Left hindlimb (tissue), 1 donor: ENCODE measurements at regions not wholly inside any gene's neighbourhood (a gene's known extent, or its start where the extent isn't known, plus 50 kb on each side); places are given as distances from the start of the nearest gene placed in this dataset.
"Not testable (repeated sequence)": the region's sequence is repeated elsewhere in the genome, so short reads cannot be mapped to it uniquely, and the experiment has no call there.

ENCODE experiments used
- DNase-seq: peaks from one replicate; pipeline ENCODE4 v3.0.0-alpha.2; 2018

DNA sequence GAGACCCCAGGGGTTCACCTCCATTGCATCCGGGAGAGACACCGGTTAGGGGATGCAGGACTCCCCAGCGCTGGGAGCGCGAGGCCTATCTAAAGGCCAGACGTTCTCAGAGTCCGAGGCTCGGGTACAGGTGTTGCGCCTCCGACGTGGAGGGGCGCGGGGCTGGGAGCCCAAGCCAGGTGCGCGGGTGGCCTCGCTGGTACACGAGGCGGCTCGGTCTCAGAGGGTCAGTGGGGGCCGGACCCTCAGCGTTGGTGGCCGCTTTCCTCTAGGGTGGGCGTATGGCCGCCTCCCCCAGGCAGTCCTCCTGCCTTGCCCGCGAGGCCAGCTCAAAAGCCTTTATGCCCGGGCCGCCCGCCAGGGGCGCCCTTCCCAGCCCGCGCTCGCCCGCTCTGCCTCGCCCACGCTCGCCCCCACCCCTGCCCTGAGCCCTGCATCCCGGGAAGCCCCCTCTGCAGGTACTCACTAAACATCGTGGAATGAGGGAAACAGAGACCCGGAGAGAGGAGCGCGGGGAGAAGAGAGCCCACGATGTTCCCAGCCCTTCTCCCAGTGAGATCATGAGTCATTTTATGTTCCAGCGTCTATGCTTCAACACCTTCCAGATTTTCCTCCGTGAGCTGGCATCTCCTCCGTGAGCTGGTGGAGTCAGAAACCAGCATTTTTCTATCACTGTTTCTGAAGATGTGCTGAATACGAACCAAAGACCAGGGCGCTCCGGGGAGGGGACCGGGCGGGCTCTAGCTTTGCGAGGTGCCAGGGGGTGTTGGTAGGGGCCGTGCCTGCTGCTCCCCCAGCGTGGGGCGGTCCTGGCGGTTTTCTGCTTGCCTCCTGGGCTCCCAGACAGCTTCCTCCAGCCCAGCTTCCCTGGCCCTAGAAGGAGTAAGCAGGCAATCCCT, 73.8 kb downstream of the DIO3 start:
- DNase-seq, result no peak

DNA sequence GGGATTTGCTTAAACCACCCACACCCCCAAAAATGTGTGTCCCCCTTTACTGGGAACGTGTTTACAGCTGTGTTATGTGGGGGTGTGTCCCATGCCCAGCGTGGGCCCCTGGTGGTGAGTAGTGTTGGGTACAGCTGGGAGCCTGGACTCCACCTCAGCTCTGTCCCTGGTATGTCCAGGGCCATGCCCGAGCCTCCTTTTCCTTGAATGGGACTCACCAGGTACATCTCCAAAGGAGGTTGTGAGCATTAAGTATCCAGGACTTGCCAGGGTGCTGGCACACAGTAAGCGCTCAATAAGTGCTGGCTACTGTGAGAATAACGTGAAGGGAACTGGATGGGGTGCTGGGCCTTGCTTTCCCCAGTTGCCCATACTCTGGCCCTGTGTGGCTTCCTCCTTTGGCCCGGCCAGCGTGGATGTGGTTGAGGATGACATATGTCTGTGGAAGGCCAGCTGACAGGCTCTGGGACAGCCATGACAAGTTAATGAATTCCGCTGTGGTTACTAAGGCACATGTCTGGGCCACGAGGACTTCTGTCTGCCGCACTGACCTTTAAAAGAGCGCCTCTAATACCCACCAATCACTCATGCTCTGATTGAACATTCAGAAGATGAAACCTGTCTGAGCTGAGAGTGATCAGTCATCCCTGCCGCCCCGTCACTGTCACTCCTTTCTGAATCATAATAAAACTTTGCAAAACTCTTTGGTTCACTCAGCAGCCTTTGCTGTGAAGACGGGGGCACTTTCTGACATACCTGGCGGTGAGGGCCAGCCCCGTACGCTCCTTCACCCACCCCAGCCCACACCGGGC, 74.7 kb downstream of the DIO3 start:
- DNase-seq, result no peak

DNA sequence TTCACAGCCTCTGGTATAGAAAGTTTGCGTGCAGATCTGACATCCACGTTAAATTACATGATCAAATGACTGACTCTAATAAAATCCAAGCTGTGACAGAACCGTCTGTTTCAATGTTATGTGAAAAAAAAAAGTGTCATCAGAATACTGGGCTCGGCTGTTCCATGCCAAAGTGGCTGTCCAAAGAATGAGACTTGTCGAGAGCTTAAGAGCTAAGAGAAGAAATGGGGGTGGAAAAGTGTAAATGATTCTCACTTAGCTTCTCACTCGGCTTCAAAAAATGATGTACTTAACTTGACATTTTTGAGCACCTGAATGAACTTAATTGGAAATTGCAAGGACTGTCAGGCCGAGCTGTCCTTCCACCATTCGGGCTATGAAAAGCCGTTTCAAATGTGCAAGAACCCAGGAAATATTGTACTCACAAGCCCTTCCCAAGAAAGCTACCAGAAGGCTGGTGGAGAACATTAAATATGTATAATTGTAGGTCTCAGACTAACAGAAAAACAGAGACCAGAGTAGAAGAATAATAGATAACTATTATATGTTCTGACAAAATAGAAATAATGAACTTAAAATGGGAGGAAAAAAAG, 78.0 kb downstream of the DIO3 start:
- no peak for DNase-seq

DNA sequence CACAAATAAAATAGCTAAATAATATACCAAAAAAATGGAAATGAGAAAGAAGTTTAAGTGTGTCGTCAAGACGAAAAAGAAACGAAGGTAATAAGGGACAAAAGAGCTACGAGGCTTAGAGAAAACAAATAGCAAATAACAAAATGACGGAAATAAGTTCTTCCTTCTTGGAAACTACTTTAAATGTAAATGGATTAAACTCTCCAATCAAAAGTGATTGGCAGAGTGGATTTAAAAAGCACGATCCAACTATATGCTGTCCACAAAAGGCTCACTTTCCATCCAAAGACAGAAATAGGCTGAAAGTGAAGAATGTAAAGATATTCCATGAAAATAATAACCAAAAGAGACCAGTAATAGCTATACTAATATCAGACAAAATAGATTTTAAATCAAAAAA, 82.4 kb downstream of the DIO3 start:
- no peak for DNase-seq

DNA sequence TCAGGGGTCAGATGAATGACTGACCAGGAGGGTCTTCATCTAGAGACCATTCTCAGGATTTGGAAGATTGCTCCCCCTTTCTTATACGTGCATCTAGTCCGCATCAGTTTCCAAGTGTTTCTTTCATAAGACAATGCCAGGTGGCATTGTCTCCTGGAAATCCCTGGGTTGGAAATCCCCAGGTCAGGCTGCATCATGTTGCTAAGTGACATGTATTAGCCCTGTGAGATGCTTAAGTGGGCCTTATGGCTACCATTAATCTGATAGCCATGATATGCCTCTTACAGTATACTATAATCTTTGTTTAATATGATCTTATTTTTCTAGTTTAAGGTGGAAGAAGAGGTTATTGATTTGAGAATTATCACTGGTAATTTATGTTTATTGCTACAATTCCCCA, 92.8 kb downstream of the DIO3 start:
- no peak for DNase-seq

DNA sequence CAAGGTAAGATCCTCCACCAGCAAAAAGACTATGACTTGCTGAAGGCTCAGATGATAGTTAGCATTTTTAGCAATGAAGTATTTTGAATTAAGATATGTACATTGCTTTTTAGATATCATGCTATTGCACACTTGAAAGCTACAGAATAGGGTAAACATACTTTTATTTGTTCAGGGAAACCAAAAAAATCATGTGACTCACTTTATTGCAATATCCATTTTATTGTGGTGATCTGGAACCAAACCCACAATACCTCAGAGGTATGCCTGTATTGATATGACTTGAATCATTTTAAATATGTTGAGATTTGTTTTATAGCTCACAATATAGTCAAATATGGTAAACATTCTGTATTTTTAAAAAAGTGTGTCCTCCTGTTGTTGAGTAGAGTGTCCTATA, 96.1 kb downstream of the DIO3 start:
- DNase-seq, result no peak

DNA sequence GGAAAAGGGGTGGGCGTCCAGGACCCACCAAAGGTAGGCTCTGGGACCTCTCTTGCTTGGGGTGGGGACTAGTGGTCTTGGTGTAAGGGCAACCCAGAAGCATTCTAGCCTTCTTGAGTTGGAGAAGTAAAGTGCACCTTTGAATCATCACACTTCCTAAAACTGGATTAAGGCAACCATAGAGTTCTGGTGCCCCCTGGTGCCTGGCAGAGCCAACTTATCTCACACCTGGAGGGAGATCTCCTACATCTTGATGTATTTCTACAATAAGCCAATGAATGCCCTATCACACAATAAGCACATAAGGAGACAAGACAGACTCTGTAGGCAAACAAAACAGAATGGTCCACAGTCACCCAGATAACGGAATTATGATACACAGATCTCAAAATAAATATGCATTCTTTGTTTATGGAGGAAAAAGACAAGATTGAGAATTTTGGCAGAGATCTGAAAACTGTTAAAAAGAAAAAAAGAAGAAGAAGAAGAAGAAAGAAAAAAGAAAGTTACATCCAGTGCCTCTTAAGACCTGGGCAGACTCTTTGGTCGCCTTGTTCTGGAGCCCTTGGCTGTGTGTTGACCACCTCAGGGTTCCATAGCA, 95.9 kb upstream of the PPP2R5C start:
- DNase-seq, result peak; percentile 62

DNA sequence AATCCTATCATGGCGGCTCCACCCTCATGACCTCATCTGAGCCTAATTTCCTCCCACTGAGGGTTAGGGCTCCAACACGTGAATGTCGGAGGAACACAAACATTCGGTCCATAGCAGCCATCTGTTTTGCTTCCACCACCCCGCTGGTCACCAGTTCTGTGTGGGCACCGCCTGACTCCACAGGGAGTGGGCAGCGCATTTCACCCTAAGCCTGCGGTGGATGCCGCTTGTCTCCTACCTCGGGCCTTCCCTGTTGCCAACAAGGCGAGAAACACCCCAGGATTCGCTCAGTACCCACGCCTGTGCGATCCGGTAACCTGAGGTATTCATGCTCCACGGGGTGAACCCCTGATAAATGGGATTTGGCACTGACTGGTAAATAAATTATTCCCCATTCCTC, 95.2 kb upstream of the PPP2R5C start:
- no peak for DNase-seq

DNA sequence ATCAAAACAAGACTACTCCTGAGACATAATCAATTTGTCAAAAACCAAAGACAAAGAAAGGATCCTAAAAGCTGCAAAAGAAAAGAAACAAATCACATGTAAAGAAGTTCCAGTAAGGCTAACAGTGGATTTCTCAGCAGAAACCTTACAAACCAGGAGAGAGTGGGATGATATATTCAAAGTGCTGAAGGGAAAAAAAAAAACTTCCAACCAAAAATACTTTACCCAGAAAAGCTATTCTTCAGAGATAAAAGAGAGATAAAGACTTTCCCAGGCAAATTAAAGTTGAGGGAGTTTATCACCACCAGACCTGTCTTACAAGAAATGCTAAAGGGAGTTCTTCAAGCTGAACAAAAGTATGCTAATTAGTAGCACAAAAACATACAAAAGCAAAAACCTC, 91.9 kb upstream of the PPP2R5C start:
- DNase-seq, result no peak

DNA sequence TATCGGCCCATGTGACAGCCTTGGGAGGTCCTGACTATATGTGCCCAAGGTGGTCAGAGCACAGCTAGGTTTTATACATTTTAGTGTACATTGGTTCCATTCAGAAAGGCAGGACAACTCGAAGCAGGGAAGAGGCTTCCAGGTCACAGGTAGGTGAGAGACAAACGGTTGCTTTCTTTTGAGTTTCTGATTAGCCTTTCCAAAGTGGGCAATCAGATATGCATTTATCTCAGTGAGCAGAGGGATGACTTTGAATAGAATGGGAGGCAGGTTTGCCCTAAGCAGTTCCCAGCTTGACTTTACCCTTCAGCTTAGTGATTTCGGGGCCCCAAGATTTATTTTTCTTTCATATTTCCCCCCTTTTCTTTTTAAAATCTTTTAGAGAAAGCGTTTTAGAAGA, 87.6 kb upstream of the PPP2R5C start:
- DNase-seq, result no peak

DNA sequence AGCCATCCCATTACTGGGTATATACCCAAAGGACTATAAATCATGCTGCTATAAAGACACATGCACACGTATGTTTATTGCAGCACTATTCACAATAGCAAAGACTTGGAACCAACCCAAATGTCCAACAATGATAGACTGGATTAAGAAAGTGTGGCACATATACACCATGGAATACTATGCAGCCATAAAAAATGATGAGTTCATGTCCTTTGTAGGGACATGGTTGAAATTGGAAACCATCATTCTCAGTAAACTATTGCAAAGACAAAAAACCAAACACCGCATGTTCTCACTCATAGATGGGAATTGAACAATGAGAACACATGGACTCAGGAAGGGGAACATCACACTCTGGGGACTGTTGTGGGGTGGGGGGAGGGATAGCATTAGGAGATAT, 85.7 kb upstream of the PPP2R5C start:
- DNase-seq, result not testable (repeated sequence)

DNA sequence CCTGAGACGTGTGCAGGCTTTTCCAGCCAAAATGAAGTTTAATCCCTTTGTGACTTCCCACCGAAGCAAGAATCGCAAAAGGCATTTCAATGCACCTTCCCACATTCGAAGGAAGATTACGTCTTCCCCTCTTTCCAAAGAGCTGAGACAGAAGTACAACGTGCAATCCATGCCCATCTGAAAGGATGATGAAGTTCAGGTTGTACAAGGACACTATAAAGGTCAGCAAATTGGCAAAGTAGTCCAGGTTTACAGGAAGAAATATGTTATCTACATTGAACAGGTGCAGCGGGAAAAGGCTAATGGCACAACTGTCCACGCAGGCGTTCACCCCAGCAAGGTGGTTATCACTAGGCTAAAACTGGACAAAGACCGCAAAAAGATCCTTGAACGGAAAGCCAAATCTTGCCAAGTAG, 83.6 kb upstream of the PPP2R5C start:
- not testable (repeated sequence) for DNase-seq

DNA sequence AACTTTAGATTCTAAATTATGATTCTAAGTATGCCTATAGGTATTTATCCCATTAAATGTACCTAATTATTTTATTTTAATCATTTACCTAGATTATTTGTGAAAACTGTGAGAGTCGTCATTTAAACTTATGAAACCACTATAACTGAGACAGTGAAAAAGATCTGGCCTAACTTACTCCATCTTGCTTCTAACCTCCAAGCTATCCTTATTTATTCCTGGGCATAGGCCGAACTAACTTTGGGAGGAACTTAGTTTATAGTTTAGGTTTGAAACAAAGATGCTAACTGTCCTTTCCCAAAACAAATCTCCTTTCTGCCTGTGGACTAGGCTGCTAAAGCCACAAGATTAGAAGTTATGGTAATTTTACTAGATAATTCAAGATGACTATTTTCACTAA, 79.7 kb upstream of the PPP2R5C start:
- no peak for DNase-seq

DNA sequence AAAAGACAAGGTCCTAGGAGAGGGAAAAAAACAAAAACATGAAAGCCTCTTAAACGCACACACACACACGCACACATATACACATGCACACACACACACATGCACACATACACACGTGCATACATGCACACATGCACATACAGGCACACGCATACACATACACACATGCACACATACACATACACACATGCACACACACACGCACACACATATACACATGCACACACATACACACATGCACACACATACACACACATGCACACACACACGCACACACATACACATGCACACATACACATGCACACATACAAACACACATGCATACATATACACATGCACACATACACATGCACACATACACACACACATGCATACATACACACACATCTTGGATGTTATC, 78.1 kb upstream of the PPP2R5C start:
- DNase-seq, result no peak

DNA sequence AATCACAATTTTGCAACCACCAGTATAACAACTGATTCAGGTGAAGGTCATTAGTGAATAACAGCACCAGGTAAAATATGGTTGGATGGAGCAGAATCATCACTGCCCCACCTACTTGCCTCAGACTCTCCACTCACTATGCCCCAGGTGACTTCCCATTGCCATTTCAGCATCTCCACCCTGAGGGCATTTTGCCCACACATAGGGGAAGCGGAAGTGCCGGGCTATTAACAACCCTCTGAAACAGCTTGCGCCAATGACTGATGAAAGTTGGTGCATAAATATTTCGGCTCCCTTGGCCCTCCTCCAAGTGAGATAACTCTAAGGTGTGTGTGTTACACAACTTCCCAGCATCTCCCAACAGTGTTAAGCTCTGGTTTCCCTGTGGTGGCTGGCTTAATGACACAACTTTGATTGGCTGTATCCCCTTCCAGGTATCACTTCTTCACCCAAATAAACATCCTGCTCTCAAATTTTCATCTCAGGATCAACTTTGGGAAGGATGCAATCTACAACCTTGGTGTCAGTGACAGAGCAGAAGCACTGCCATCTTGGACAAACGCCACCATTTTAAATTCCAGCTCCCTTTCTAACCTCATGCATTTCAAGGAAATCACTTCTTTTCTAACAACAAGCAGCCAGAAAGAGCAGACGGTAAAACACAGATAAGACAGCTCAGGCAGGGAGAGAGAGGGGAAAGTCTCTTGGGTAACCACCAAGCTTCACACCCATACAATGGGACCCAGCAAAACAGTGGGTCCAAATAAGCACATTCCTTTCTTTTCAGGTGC, 73.6 kb upstream of the PPP2R5C start:
- DNase-seq, result no peak

DNA sequence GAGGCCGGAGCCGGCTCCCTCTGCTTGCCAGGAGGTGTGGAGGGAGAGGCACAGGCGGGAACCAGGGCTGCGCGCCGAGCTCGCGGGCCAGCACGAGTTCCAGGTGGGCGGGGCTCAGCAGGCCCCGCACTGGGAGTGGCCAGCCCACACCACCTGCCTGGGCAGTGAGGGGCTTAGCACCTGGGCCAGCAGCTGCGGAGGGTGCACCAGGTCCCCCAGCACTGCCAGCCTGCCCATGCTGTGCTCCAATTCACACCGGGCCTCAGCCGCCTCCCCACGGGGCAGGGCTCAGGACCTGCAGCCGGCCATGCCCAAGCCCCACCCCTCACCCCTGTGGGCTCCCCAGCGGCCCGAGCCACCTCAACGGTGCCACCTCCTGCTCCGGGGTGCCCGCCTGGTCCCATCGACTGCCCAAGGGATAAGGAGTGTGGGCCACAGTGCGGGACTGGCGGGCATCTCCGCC, 72.4 kb upstream of the PPP2R5C start:
- DNase-seq, result no peak

DNA sequence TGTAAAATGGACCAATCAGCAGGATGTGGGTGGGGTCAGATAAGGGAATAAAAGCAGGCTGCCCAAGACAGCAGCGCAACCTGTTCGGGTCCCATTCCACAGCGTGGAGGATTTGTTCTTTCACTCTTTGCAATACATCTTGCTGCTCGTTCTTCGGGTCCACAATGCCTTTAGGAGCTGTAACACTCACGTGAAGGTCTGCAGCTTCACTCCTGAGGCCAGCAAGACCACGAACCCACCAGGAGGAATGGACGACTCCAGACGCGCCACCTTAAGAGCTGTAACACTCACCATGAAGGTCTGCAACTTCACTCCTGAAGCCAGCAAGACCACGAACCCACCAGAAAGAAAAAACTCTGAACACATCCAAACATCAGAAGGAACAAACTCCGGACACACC, 71.5 kb upstream of the PPP2R5C start:
- not testable (repeated sequence) for DNase-seq

DNA sequence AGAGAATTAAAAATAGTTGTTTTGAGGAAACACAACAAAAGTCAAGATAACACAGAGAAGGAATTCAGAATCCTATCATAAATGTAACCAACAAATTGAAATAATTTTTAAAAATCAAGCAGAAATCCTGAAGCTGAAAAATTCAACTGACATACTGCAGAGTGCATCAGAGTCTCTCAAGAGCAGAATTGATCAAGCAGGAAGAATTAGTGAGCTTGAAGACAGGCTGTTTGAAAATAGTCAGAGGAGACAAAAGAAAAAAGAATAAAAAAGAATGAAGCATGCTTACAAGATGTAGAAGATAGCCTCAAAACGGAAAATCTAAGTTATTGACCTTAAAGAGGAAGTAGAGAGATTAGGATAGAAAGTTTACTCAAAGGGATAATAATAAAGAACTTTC, 65.8 kb upstream of the PPP2R5C start:
- DNase-seq, result no peak

DNA sequence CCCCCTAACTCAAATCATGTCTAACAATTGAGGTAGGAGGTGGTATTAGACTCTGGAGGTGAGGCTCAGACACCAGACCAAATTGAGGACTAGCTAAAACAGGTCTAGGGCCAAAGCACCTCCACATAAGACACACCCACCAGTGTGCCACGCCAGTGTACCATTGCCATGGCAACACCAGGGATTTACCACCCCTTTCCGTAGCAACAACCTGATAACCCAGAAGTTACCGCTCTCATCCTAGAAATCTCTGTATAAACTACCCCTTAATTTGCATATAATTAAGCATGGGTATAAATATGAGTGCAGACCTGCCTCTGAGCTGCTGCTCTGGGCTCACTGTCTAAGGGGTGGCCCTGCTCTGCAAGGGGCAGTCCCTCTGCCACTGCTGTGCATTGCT, 57.4 kb upstream of the PPP2R5C start:
- no peak for DNase-seq

DNA sequence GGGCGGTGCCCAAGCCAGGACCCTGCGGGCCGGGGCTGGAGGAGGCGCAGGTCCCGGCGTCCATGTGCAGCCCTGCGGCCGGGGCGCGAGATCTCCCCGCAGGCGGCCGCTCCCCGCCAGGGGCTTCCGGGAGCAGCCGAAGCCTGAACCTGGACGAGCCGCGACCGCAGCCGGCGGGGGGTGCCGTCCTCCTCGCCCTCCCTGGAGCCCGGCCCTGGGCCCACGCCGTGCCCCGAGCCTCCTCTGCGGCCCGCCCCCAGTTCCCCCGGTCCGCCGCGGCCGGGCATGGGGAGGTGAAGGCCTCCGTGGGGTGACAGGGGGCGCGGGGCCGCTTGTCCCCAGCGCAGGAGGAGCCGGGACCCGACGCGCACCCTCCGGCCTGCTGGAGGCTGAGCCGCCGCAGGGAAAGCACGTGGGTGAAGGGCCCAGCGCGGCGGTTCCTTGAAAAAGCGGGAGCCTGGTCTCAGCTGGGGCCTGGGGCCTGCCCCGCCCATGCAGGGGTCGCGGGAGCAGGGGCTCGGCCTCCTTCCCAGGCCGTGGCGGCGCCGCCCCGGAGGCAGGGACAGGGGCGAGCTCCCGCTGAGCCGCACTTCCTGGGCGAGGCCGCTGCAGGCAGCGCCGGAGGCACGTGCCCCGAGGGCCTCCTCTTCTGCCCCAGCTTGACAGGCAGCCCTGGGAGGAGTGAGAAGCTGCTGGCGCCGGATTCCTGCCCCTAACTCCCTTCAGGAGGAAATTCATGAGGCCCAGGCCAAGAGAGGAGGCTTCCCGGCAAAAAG, 55.6 kb upstream of the PPP2R5C start:
- peak; percentile 73 for DNase-seq

DNA sequence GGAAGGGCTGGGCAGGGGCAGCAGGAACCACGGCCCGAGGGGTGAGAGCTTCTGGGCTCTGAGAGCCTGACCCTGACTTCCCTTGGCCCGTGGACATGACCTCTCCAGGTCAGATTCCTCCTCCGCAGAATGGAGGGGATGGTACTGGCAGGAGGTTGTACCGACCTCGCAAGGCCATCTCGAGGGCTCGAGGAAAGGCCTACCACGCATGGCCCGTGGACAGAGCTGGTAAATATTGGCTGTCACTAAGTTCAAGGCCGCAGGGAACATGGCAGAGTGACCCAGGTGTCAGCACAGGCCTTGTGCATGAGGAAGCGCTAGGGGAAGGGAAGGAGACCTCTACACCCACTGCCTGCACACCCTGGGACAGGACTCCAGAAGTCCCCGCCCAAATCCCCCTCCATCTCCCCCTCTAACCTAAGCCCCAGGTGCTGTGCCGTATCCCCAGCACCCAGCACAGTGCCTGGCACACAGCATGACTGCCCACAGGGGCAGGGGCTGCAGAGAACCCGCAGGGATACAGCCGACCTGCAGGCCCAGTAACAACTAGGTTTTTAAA, 54.9 kb upstream of the PPP2R5C start:
- DNase-seq, result no peak
